Sciatic nerve (tissue), 2 donors: ENCODE measurements at regions not wholly inside any gene's neighbourhood (a gene's known extent, or its start where the extent isn't known, plus 50 kb on each side); places are given as distances from the start of the nearest gene placed in this dataset.
A peak's percentile ranks its signal among the peaks of the same experiment; 100 is the strongest.
"Not testable (repeated sequence)": the region's sequence is repeated elsewhere in the genome, so short reads cannot be mapped to it uniquely, and the experiment has no call there.

ENCODE experiments used
- ATAC-seq: fragments of 200-7000 bp; cut with Tn5 transposase; one replicate; pipeline ENCODE4 v1.9.1; 2020; ENCODE audit warnings: mild to moderate bottlenecking, moderate library complexity
- DNase-seq: peaks from one replicate; pipeline ENCODE4 v3.0.0-alpha.2; 2020; ENCODE audit warnings: low spot score
- intact Hi-C: fragments of 100-400 bp; cut with DNase I; formaldehyde crosslinking; loops from one replicate; pipeline ENCODE4 v1.14.2; 2022
- donor health status: DM: no; HTN: no; CAD: no.
- donor health status: DM: no; HTN: no; CAD: no.

- intact Hi-C loops, ATAC-seq, DNase-seq: not testable (repeated sequence)
Measured at GRCh38 chr9:42502620-42503264, 319.3 kb downstream of the SPATA31A6 start.

DNA sequence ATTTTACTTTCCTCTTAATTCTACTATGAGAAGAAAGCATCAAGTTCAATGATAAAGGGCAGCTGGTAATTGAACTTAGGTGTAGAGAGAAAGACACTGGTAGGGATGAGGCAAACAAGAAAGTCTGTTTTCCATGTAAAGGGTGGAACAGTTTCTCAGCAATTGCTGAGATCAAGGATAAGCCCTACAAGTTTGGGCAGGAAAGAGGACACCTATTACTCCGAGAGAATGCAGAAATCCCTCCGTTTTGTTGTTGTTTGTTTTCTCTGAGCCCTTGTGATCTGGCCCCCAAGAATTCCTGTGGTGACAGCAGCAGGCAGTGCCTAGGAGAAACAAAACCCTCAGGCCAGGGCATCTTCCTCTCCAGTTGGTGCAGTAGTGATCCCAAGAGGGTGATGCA lies 324.7 kb downstream of the SPATA31A6 start:
- DNase-seq, ATAC-seq, intact Hi-C loops: not testable (repeated sequence)

DNA sequence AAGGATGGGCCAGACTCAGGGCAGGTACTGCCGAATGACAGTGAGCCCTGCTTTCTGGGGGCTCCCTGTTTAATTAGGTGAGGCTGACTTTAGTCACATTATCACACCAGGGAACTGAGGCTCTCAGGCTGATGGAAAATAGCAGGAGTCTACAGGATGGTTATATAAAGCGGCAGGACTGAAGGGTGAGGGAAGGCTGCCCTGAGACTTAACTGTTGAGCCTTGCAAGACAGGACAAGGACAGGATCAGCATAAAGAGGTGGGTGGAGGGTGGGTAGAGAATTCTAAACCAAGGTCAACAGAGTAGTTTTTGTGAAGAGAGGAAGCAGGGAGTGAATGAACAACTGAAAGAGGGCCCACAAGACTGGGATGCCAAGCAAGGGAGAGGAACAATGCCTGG lies 330.1 kb downstream of the SPATA31A6 start:
- DNase-seq, intact Hi-C loops: not testable (repeated sequence)
- peak; percentile 20 for ATAC-seq

- ATAC-seq, intact Hi-C loops: not testable (repeated sequence)
- peak; percentile 17 for DNase-seq
Measured at GRCh38 chr9:42534325-42534983, 351.0 kb downstream of the SPATA31A6 start.

DNA sequence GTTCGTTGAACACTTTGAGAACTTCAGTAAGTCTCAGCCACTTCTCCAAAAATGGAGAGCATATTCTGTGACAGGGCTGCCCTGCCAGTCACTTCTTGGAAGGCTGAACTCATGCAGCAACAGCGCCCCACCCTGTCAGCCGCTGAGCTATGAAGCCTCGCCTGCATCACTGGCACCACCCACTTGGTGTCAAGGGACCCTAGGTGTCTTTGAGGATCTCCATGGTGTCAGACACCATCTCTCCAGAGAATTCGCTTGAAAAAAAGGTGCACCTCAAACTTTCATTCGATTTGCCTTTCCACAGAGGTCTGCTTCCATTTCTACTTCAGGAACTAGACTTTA lies 351.5 kb downstream of the SPATA31A6 start:
- intact Hi-C loops, ATAC-seq: not testable (repeated sequence)
- peak; percentile 48 for DNase-seq

DNA sequence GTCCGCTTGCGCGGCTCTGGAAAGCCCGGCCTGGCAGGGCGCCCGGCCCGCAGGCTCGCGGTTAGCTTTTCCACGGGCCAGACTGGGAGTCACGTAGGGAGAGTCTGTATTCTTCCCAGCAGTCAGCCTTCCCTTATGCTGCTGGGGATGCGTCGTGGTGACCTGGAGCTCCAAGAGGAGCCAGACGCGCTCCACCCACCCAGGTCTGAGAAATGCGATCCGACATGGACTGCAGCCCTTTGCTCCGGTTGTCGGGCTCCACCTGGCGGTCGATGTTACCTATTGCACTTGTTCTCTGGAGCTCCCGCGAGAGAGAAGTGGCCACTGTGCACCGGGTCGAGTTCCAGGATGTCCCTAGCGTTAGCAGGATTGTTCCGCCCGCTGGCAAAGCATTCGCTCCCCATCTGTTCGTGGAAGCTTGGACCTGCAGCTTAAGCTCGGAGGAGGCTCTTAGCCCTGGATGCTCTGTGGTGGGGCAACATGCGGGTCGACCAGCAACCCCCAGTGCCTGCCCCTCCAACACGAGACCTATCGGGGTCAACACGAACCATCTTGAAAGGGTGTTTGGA lies 367.4 kb downstream of the SPATA31A6 start:
- intact Hi-C loops, ATAC-seq: not testable (repeated sequence)
- peak; percentile 15 for DNase-seq

DNA sequence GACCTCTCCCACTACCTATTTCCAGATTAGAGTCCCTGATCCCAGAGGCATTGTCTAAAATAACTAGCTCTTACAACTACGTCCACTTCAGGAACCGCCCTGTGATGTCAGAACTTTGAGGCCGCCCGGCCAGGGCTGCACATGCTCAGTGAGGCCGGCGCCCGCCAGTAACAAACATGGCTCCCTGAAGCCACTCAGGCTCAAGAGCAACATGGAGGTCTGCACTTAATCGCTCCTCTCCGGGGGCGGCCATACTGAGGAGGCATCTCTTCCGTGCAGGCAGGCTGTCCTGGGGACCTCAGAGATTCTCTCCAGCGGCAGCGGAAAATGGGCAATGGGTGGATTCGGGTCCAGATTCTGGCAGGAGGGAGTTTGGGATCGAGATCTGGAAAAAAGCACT lies 385.1 kb downstream of the SPATA31A6 start:
- intact Hi-C loops, ATAC-seq: not testable (repeated sequence)

GRCh38 chr9:42568942-42569556 lies 385.6 kb downstream of the SPATA31A6 start:
- DNase-seq, ATAC-seq, intact Hi-C loops: not testable (repeated sequence)

More for the DNA sequence above, 385.1 kb downstream of the SPATA31A6 start:
- DNase-seq: not testable (repeated sequence)

GRCh38 chr9:42577851-42578250 lies 394.4 kb downstream of the SPATA31A6 start:
- intact Hi-C loops, ATAC-seq, DNase-seq: not testable (repeated sequence)
